PC-3 (cell line): ENCODE measurements at regions not wholly inside any gene's neighbourhood (a gene's known extent, or its start where the extent isn't known, plus 50 kb on each side); places are given as distances from the start of the nearest gene placed in this dataset.
A peak's percentile ranks its signal among the peaks of the same experiment; 100 is the strongest.

Source experiments
- ATAC-seq: fragments of 200-7000 bp; cut with Tn5 transposase; 2 replicates; pipeline ENCODE4 v1.9.1; 2020; ENCODE audit warnings: mild to moderate bottlenecking, moderate library complexity
- BruUV-seq: library from RNA; stranded (reverse); fragments of 400-500 nt; replicated peaks from 2 replicates; lab custom pipeline; 2021; lab: Mats Ljungman, UMichigan
- CTCF ChIA-PET: fragments of 300-600 bp; sonication (Branson Sonifier 250); formaldehyde crosslinking; loops from one replicate; lab custom pipeline; 2022; ENCODE audit warnings: antibody characterized with exemption; lab: Charles Lee
- POLR2A ChIA-PET: fragments of 300-600 bp; sonication (Branson Sonifier 250); formaldehyde crosslinking; loops from one replicate; lab custom pipeline; 2022; ENCODE audit warnings: antibody characterized with exemption; ENCODE audit not compliant: unreplicated experiment; lab: Charles Lee
- DNase-seq: peaks from one replicate; pipeline ENCODE4 v3.0.0-alpha.2; 2015
- H2AFZ ChIP-seq: fragments of 300-600 bp; sonication (generic); 2 replicates; pipeline ENCODE4 v1.6.0; 2016; ENCODE audit warnings: antibody characterized with exemption, low read length
- H3F3A ChIP-seq: fragments of 300-600 bp; sonication (generic); one replicate; pipeline ENCODE4 v1.6.0; 2017; ENCODE audit warnings: antibody characterized with exemption, low read length, control low read depth, mild to moderate bottlenecking; ENCODE audit not compliant: unreplicated experiment
- H3K27ac ChIP-seq: fragments of 300-600 bp; sonication (generic); 2 replicates; pipeline ENCODE4 v1.5.1; 2016; ENCODE audit warnings: mild to moderate bottlenecking, low read length
- H3K27me3 ChIP-seq: fragments of 300-600 bp; sonication (generic); 2 replicates; pipeline ENCODE4 v1.6.1; 2016; ENCODE audit warnings: low read length, mixed read lengths
- H3K36me3 ChIP-seq: fragments of 300-600 bp; sonication (generic); 2 replicates; pipeline ENCODE4 v1.6.1; 2016; ENCODE audit warnings: low read depth, mixed run types, low read length, mixed read lengths
- H3K4me1 ChIP-seq: fragments of 300-600 bp; sonication (generic); 2 replicates; pipeline ENCODE4 v1.5.1; 2016; ENCODE audit warnings: low read length; ENCODE audit not compliant: insufficient read depth
- H3K4me2 ChIP-seq: fragments of 300-600 bp; sonication (generic); 2 replicates; pipeline ENCODE4 v1.6.0; 2016; ENCODE audit warnings: low read length
- H3K4me3 ChIP-seq: fragments of 300-600 bp; sonication (generic); 2 replicates; pipeline ENCODE4 v1.5.1; 2016; ENCODE audit warnings: mild to moderate bottlenecking, low read length, mixed read lengths
- H3K79me2 ChIP-seq: fragments of 300-600 bp; sonication (generic); 2 replicates; pipeline ENCODE4 v1.6.1; 2017; ENCODE audit warnings: low read length, mixed read lengths
- H3K9ac ChIP-seq: fragments of 300-600 bp; sonication (generic); 2 replicates; pipeline ENCODE4 v1.6.0; 2016; ENCODE audit warnings: mild to moderate bottlenecking, low read length
- H3K9me2 ChIP-seq: fragments of 300-600 bp; sonication (generic); replicated peaks from 2 replicates; pipeline ENCODE4 v1.6.1; 2016; ENCODE audit warnings: mixed run types, low read length, mixed read lengths
- H3K9me3 ChIP-seq: fragments of 300-600 bp; sonication (generic); 2 replicates; pipeline ENCODE4 v1.6.1; 2016; ENCODE audit warnings: low read length, mixed read lengths
- H4K20me1 ChIP-seq: fragments of 300-600 bp; sonication (generic); 2 replicates; pipeline ENCODE4 v1.6.1; 2016; ENCODE audit warnings: low read length, mixed read lengths
- EZH2 ChIP-seq: fragments of 300-600 bp; sonication (generic); IDR thresholded peaks from one replicate; pipeline ENCODE4 v1.6.1; 2017; ENCODE audit warnings: antibody characterized with exemption, mild to moderate bottlenecking, low read length; ENCODE audit not compliant: unreplicated experiment
- EZH2phosphoT487 ChIP-seq: fragments of 300-600 bp; sonication (generic); IDR thresholded peaks from 2 replicates; pipeline ENCODE4 v1.6.1; 2018; ENCODE audit warnings: mild to moderate bottlenecking, antibody characterized with exemption, low read length, borderline replicate concordance
- intact Hi-C: fragments of 100-400 bp; cut with micrococcal nuclease; formaldehyde crosslinking; loops from 2 replicates; pipeline ENCODE4 v1.9.0; 2023
- TF ChIP-seq, protein P1 (sequence below): fragments of 300-600 bp; sonication (generic); conservative IDR thresholded peaks from 2 replicates; pipeline ENCODE4 v1.5.1; 2017; ENCODE audit warnings: antibody characterized with exemption, low read depth, mild to moderate bottlenecking, low read length

DNA sequence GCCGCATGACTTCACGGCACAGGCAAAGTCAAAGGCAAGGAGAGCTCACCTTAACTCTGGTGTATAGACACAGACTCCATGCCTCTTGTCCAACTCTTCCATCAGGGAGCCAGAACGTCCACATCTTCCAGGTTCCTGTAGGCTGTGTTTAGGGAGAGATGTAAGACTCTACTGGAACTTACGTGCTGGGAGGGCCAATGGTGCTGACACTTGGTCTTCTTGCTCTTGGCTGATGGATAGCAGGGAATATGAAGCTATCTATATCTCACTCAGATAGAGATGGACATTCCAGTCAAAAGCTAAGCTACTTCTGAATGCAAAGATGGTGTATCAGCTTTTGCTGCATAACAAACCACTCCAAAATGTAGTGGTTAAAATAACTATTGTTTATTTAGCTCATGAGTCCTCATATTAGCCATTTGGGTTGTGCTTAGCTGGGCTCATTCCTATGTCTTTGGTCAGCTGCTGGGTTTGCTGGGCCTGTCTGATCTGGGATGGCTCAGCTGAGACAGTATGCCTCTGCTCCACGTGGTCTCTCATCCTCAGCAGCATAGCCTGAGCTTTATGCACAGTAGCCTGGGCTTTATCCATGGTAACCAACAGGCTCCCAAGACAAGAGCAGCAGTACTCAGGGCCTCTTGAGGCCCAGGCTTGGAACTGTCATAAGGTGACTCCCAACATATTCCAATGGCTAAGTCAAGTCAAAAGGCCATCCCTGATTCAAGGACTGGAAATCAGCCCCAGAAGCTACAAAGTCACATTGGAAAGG is 111.6 kb downstream of the SNX5 start:
- no peak overlapping the region for H3K27ac ChIP-seq
- TF ChIP-seq EZH2, result no peak
- TF ChIP-seq, protein P1, sequence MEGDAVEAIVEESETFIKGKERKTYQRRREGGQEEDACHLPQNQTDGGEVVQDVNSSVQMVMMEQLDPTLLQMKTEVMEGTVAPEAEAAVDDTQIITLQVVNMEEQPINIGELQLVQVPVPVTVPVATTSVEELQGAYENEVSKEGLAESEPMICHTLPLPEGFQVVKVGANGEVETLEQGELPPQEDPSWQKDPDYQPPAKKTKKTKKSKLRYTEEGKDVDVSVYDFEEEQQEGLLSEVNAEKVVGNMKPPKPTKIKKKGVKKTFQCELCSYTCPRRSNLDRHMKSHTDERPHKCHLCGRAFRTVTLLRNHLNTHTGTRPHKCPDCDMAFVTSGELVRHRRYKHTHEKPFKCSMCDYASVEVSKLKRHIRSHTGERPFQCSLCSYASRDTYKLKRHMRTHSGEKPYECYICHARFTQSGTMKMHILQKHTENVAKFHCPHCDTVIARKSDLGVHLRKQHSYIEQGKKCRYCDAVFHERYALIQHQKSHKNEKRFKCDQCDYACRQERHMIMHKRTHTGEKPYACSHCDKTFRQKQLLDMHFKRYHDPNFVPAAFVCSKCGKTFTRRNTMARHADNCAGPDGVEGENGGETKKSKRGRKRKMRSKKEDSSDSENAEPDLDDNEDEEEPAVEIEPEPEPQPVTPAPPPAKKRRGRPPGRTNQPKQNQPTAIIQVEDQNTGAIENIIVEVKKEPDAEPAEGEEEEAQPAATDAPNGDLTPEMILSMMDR, result no peak
- no peak for TF ChIP-seq EZH2phosphoT487

DNA sequence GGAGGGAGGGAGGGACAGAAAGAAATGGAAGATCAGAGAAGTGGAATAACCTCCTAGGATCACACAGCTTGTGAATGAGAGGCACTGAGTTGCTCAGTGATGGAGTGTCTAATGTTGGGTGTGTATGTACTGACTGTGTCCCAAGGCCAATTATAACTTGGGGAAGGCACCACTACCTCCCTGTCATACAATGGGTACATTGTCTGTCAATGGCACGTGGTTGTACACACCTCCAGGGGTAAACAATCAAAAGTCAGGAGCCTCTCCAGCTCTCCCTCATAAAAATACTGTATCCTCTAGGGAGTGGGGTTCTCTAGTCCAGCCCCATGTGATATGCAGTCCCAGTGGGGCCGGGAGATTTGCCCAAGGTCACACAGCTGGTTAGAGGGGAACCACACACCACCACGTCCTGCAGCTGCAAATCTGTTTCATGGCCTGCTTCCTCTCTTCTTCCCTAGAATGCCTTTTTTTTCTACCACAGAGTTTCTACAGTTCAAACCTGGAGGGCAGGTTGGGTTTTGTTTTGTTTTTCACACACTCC is 112.5 kb downstream of the SNX5 start:
- H3K27me3 ChIP-seq, result no peaks in the 10 kb centered on the region
- no peaks in the 10 kb centered on the region for H3K9me3 ChIP-seq
- peak; percentile 57 for DNase-seq
- ATAC-seq, result peak; percentile 96
- H3K4me1 ChIP-seq, result peaks cover 4% of the 10 kb centered on the region; the same call in 1 of the 2 replicates
- no peak overlapping the region for H3K27ac ChIP-seq
- no peaks in the 10 kb centered on the region for H3K79me2 ChIP-seq
- TF ChIP-seq, protein P1, result no peak
- no peak for TF ChIP-seq EZH2
- no peak for TF ChIP-seq EZH2phosphoT487
- intact Hi-C loops, result no loop called here
- BruUV-seq, result no TSS peak
- no peak overlapping the region for H3K9ac ChIP-seq
- no peaks in the 10 kb centered on the region for H3K9me2 ChIP-seq
- H2AFZ ChIP-seq, result no peak overlapping the region
- no peaks in the 10 kb centered on the region for H3F3A ChIP-seq
- no peak overlapping the region for H3K4me3 ChIP-seq
- H3K36me3 ChIP-seq, result no peaks in the 10 kb centered on the region
- 0 out of 2 replicates have a peak overlapping the region, but pooled peaks have one; percentile 11 for H3K4me2 ChIP-seq
- POLR2A ChIA-PET, result no interaction called here
- CTCF ChIA-PET, result interaction anchor here (1.3 kb wide), 1 partner anchor 174 kb away, joined by 11 read pairs; the partner anchor contains the start of gene RRBP1
- H4K20me1 ChIP-seq, result no peaks in the 10 kb centered on the region

More for the DNA sequence above, 111.6 kb downstream of the SNX5 start:
- H4K20me1 ChIP-seq, result no peaks in the 10 kb centered on the region
- H3K27me3 ChIP-seq, result no peaks in the 10 kb centered on the region
- no peaks in the 10 kb centered on the region for H3F3A ChIP-seq
- no peaks in the 10 kb centered on the region for H3K9me2 ChIP-seq
- no peaks in the 10 kb centered on the region for H3K36me3 ChIP-seq
- H3K4me1 ChIP-seq, result peaks cover 4% of the 10 kb centered on the region; the same call in 1 of the 2 replicates
- no peak overlapping the region for H3K4me2 ChIP-seq
- H3K9ac ChIP-seq, result no peak overlapping the region
- ChIA-PET POLR2A (interaction anchor here (0.6 kb wide), 1 partner anchor 175 kb away, joined by 3 read pairs; the partner anchor contains the start of gene RRBP1), CTCF (interaction anchor here (0.6 to 1.3 kb wide), 3 partner anchors 17 to 175 kb away, joined by 3 to 11 read pairs (median 4); partner anchors contain the start of gene RRBP1)
- H3K4me3 ChIP-seq, result no peak overlapping the region
- H2AFZ ChIP-seq, result no peak overlapping the region
- H3K9me3 ChIP-seq, result no peaks in the 10 kb centered on the region
- ATAC-seq (no peak), DNase-seq (no peak)
- BruUV-seq, result no TSS peak
- no peaks in the 10 kb centered on the region for H3K79me2 ChIP-seq
- intact Hi-C loops, result no loop called here
